ENCODE measurements at regions not wholly inside any gene's neighbourhood (a gene's known extent, or its start where the extent isn't known, plus 50 kb on each side); places are given as distances from the start of the nearest gene placed in this dataset.

DNA sequence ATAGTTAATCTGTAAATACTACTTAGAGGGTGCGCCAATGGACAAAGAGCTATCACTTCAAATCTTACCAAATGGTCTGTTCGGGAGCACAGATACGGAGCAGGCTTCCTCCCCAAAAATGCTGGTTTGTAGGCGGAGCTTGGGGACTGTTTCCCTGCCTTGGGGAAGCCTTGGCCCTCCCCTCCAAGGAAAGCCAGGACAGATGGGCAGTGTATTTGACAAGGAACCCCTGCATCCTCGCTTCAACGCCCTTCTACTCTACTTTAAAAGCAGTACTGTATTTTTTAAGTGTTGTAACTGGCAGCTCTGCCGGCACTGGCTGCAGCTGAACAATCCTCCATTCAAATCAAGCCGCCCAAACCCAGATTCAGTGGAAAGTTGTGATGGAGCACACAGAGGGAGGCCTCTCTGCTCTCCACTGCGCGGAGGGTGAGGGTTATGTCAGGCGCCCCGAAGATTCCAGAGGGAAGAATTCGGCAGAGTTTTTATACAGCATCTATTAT, 83.1 kb upstream of the FNDC3B start:
- peak overlapping the region; percentile 5 for H3K18ac ChIP-seq (ENCODE audit: low read length)
- H3K4me2 ChIP-seq (ENCODE audit: insufficient read depth, low read length, poor library complexity, severe bottlenecking), result no peak overlapping the region
- no peak overlapping the region for H3K14ac ChIP-seq (ENCODE audit: low read length)
- H2BK15ac ChIP-seq (ENCODE audit: low read length), result no peak overlapping the region
- no peak overlapping the region for H4K8ac ChIP-seq (ENCODE audit: low read depth, low read length)
- H3K36me3 ChIP-seq (replicated peaks in 1 of 2; ENCODE audit: control insufficient read depth in 2 of 2, insufficient read depth in 2 of 2, low read length in 2 of 2), result no peaks in the 10 kb centered on the region
- H2BK12ac ChIP-seq (ENCODE audit: low read length), result no peak overlapping the region
- H2BK5ac ChIP-seq (ENCODE audit: low read length), result no peak overlapping the region
- H3K9me3 ChIP-seq (replicated peaks in 1 of 2; ENCODE audit: control insufficient read depth in 2 of 2, insufficient read depth in 1 of 2, low read depth in 1 of 2, low read length in 2 of 2), result no peaks in the 10 kb centered on the region
- H3K4ac ChIP-seq (ENCODE audit: low read length), result no peak overlapping the region
- H3K4me3 ChIP-seq (ENCODE audit: low read length in 2 of 2), result no peak overlapping the region
- H2BK120ac ChIP-seq (ENCODE audit: low read depth, low read length), result no peak overlapping the region
- peak overlapping the region; percentile 86 for H2AFZ ChIP-seq (ENCODE audit: low read length)
- H3K79me1 ChIP-seq (ENCODE audit: low read depth, low read length), result no peaks in the 10 kb centered on the region
- H4K91ac ChIP-seq (ENCODE audit: low read depth, low read length, poor library complexity), result no peak overlapping the region
- H3K23ac ChIP-seq (ENCODE audit: low read depth, low read length, poor library complexity), result no peak overlapping the region
- no peak overlapping the region for H2AK5ac ChIP-seq (ENCODE audit: low read depth, low read length)
- H3K4me1 ChIP-seq (ENCODE audit: control insufficient read depth in 2 of 2, insufficient read depth in 1 of 2, low read depth in 1 of 2, low read length in 2 of 2), result peaks cover 21 to 44% of the 10 kb centered on the region in 2 donors
- DNase-seq (ENCODE audit: low spot score), result no peak
- no CpG with 5 or more reads among the region's 13 CpGs for WGBS, 2 donors (ENCODE audit: extremely low coverage in 2 of 2, insufficient read length in 2 of 2, insufficient replicate concordance in 1 of 2)
- no peaks in the 10 kb centered on the region for H3K27me3 ChIP-seq (ENCODE audit: control insufficient read depth in 3 of 3, insufficient read depth in 3 of 3, low read depth in 1 of 3, low read length in 3 of 3)
- no peak overlapping the region for H3K9ac ChIP-seq (ENCODE audit: low read depth, low read length, poor library complexity)
- no peak overlapping the region for H3K27ac ChIP-seq (replicated peaks; ENCODE audit: low read length)

- no peak overlapping the region for H2BK15ac ChIP-seq (ENCODE audit: low read length)
- no peaks in the 10 kb centered on the region for H3K36me3 ChIP-seq (replicated peaks in 1 of 2; ENCODE audit: control insufficient read depth in 2 of 2, insufficient read depth in 2 of 2, low read length in 2 of 2)
- H3K23ac ChIP-seq (ENCODE audit: low read depth, low read length, poor library complexity), result no peak overlapping the region
- H3K4me2 ChIP-seq (ENCODE audit: insufficient read depth, low read length, poor library complexity, severe bottlenecking), result no peak overlapping the region
- no peak overlapping the region for H2BK5ac ChIP-seq (ENCODE audit: low read length)
- peaks cover 21 to 44% of the 10 kb centered on the region in 2 donors for H3K4me1 ChIP-seq (ENCODE audit: control insufficient read depth in 2 of 2, insufficient read depth in 1 of 2, low read depth in 1 of 2, low read length in 2 of 2)
- no peak overlapping the region for H3K4me3 ChIP-seq (ENCODE audit: low read length in 2 of 2)
- H3K79me1 ChIP-seq (ENCODE audit: low read depth, low read length), result no peaks in the 10 kb centered on the region
- no peak overlapping the region for H3K14ac ChIP-seq (ENCODE audit: low read length)
- H4K91ac ChIP-seq (ENCODE audit: low read depth, low read length, poor library complexity), result no peak overlapping the region
- no peak overlapping the region for H3K9ac ChIP-seq (ENCODE audit: low read depth, low read length, poor library complexity)
- H2BK12ac ChIP-seq (ENCODE audit: low read length), result peak overlapping the region; percentile 17
- no peaks in the 10 kb centered on the region for H3K27me3 ChIP-seq (ENCODE audit: control insufficient read depth in 3 of 3, insufficient read depth in 3 of 3, low read depth in 1 of 3, low read length in 3 of 3)
- no peaks in the 10 kb centered on the region for H3K9me3 ChIP-seq (replicated peaks in 1 of 2; ENCODE audit: control insufficient read depth in 2 of 2, insufficient read depth in 1 of 2, low read depth in 1 of 2, low read length in 2 of 2)
- peak overlapping the region; percentile 17 for H2AK5ac ChIP-seq (ENCODE audit: low read depth, low read length)
- no peak for DNase-seq (ENCODE audit: low spot score)
- WGBS, 2 donors (ENCODE audit: extremely low coverage in 2 of 2, insufficient read length in 2 of 2, insufficient replicate concordance in 1 of 2), result no CpG with 5 or more reads among the region's 2 CpGs
- H3K4ac ChIP-seq (ENCODE audit: low read length), result no peak overlapping the region
- peak overlapping the region; percentile 56 for H3K18ac ChIP-seq (ENCODE audit: low read length)
- H3K27ac ChIP-seq (replicated peaks; ENCODE audit: low read length), result no peak overlapping the region
- no peak overlapping the region for H2BK120ac ChIP-seq (ENCODE audit: low read depth, low read length)
- H4K8ac ChIP-seq (ENCODE audit: low read depth, low read length), result no peak overlapping the region
- H2AFZ ChIP-seq (ENCODE audit: low read length), result peak overlapping the region; percentile 86
Measured at GRCh38 chr3:171956705-171957104, 82.7 kb upstream of the FNDC3B start.

GRCh38 chr3:171959532-171960089, 79.8 kb upstream of the FNDC3B start:
- Histone ChIP-seq H3K23ac (ENCODE audit: low read depth, low read length, poor library complexity) (no peak overlapping the region), H3K4ac (ENCODE audit: low read length) (no peak overlapping the region), H3K27me3 (ENCODE audit: control insufficient read depth in 3 of 3, insufficient read depth in 3 of 3, low read depth in 1 of 3, low read length in 3 of 3) (no peaks in the 10 kb centered on the region), H3K36me3 (replicated peaks in 1 of 2; ENCODE audit: control insufficient read depth in 2 of 2, insufficient read depth in 2 of 2, low read length in 2 of 2) (no peaks in the 10 kb centered on the region), H4K91ac (ENCODE audit: low read depth, low read length, poor library complexity) (no peak overlapping the region), H4K8ac (ENCODE audit: low read depth, low read length) (no peak overlapping the region), H2BK12ac (ENCODE audit: low read length) (no peak overlapping the region), H3K18ac (ENCODE audit: low read length) (no peak overlapping the region), H3K9ac (ENCODE audit: low read depth, low read length, poor library complexity) (no peak overlapping the region), H3K4me3 (ENCODE audit: low read length in 2 of 2) (no peak overlapping the region), H2AK5ac (ENCODE audit: low read depth, low read length) (no peak overlapping the region), H3K27ac (replicated peaks; ENCODE audit: low read length) (peak overlapping the region; percentile 39), H3K9me3 (replicated peaks in 1 of 2; ENCODE audit: control insufficient read depth in 2 of 2, insufficient read depth in 1 of 2, low read depth in 1 of 2, low read length in 2 of 2) (no peaks in the 10 kb centered on the region), H2AFZ (ENCODE audit: low read length) (peak overlapping the region; percentile 70), H2BK15ac (ENCODE audit: low read length) (no peak overlapping the region), H3K79me1 (ENCODE audit: low read depth, low read length) (no peaks in the 10 kb centered on the region), H2BK5ac (ENCODE audit: low read length) (no peak overlapping the region), H3K4me2 (ENCODE audit: insufficient read depth, low read length, poor library complexity, severe bottlenecking) (no peak overlapping the region), H2BK120ac (ENCODE audit: low read depth, low read length) (no peak overlapping the region), H3K4me1 (ENCODE audit: control insufficient read depth in 2 of 2, insufficient read depth in 1 of 2, low read depth in 1 of 2, low read length in 2 of 2) (peaks cover 17 to 35% of the 10 kb centered on the region in 2 donors), H3K14ac (ENCODE audit: low read length) (no peak overlapping the region)
- no peak for DNase-seq (ENCODE audit: low spot score)
- no CpG with 5 or more reads among the region's 10 CpGs for WGBS, 2 donors (ENCODE audit: extremely low coverage in 2 of 2, insufficient read length in 2 of 2, insufficient replicate concordance in 1 of 2)

GRCh38 chr3:171960159-171960558, 79.2 kb upstream of the FNDC3B start:
- Histone ChIP-seq H2AK5ac (ENCODE audit: low read depth, low read length) (no peak overlapping the region), H3K4me2 (ENCODE audit: insufficient read depth, low read length, poor library complexity, severe bottlenecking) (no peak overlapping the region), H3K23ac (ENCODE audit: low read depth, low read length, poor library complexity) (no peak overlapping the region), H3K18ac (ENCODE audit: low read length) (no peak overlapping the region), H2AFZ (ENCODE audit: low read length) (peak overlapping the region; percentile 70), H2BK5ac (ENCODE audit: low read length) (no peak overlapping the region), H3K27me3 (ENCODE audit: control insufficient read depth in 3 of 3, insufficient read depth in 3 of 3, low read depth in 1 of 3, low read length in 3 of 3) (no peaks in the 10 kb centered on the region), H4K91ac (ENCODE audit: low read depth, low read length, poor library complexity) (no peak overlapping the region), H3K4me1 (ENCODE audit: control insufficient read depth in 2 of 2, insufficient read depth in 1 of 2, low read depth in 1 of 2, low read length in 2 of 2) (peaks cover 17 to 29% of the 10 kb centered on the region in 2 donors), H3K9me3 (replicated peaks in 1 of 2; ENCODE audit: control insufficient read depth in 2 of 2, insufficient read depth in 1 of 2, low read depth in 1 of 2, low read length in 2 of 2) (no peaks in the 10 kb centered on the region), H3K4me3 (ENCODE audit: low read length in 2 of 2) (no peak overlapping the region), H3K79me1 (ENCODE audit: low read depth, low read length) (no peaks in the 10 kb centered on the region), H2BK12ac (ENCODE audit: low read length) (no peak overlapping the region), H3K36me3 (replicated peaks in 1 of 2; ENCODE audit: control insufficient read depth in 2 of 2, insufficient read depth in 2 of 2, low read length in 2 of 2) (no peaks in the 10 kb centered on the region), H3K27ac (replicated peaks; ENCODE audit: low read length) (no peak overlapping the region), H3K4ac (ENCODE audit: low read length) (no peak overlapping the region), H3K14ac (ENCODE audit: low read length) (no peak overlapping the region), H3K9ac (ENCODE audit: low read depth, low read length, poor library complexity) (no peak overlapping the region), H4K8ac (ENCODE audit: low read depth, low read length) (no peak overlapping the region), H2BK15ac (ENCODE audit: low read length) (no peak overlapping the region), H2BK120ac (ENCODE audit: low read depth, low read length) (no peak overlapping the region)
- no peak for DNase-seq (ENCODE audit: low spot score)
- WGBS, 2 donors (ENCODE audit: extremely low coverage in 2 of 2, insufficient read length in 2 of 2, insufficient replicate concordance in 1 of 2), result no CpG with 5 or more reads among the region's 4 CpGs
